Esophagus muscularis mucosa (tissue), 4 donors: ENCODE measurements at regions not wholly inside any gene's neighbourhood (a gene's known extent, or its start where the extent isn't known, plus 50 kb on each side); places are given as distances from the start of the nearest gene placed in this dataset.

Source experiments
- EP300 ChIP-seq: sonication (generic); formaldehyde crosslinking; IDR thresholded peaks from one replicate; pipeline ENCODE4 v1.6.1; 2017; ENCODE audit warnings: antibody characterized with exemption
- POLR2A ChIP-seq: fragments of 450-650 bp; IDR thresholded peaks from one replicate; pipeline ENCODE4 v1.6.1; 2017; ENCODE audit warnings: antibody characterized with exemption, moderate library complexity, mild to moderate bottlenecking, low read depth
- POLR2AphosphoS5 ChIP-seq, 2 donors: sonication (generic); formaldehyde crosslinking; IDR thresholded peaks; one replicate each; pipeline ENCODE4 v1.6.1; 2017; ENCODE audit warnings: antibody characterized with exemption in 2 of 2
- TF ChIP-seq, protein P1 (sequence below), 3 experiments: fragments of 200-600 bp in 2 of 3; fragments of 450-650 bp in 1 of 3; sonication (generic) in 2 of 3; IDR thresholded peaks; one replicate each; pipeline ENCODE4 v1.5.1; 2017 to 2019; ENCODE audit warnings: antibody characterized with exemption in 3 of 3, mild to moderate bottlenecking in 2 of 3, moderate library complexity in 1 of 3

DNA sequence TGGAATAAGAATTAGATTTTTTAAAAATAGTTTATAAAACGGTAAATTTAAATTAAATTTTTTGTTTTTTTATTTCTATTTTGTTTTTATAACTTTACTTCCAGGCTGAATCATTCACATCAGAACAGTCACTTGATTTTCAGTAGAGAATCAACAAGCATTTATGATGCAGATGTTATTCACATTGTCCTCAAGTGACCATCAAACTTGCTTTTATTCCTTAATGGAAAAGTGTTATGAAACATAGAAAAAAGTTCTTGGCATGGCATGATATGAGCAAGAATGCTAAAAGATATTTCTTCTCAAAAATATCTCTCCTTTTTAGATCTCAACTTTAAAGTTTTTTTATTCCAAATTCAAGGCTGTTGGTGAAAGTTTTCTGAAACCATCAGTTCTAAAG, 70.9 kb upstream of the TGFBR2 start:
- TF ChIP-seq POLR2AphosphoS5 (IDR thresholded peaks at IDR 0.05) (no peak), POLR2A (no peak), EP300 (no peak)
- TF ChIP-seq, protein P1, sequence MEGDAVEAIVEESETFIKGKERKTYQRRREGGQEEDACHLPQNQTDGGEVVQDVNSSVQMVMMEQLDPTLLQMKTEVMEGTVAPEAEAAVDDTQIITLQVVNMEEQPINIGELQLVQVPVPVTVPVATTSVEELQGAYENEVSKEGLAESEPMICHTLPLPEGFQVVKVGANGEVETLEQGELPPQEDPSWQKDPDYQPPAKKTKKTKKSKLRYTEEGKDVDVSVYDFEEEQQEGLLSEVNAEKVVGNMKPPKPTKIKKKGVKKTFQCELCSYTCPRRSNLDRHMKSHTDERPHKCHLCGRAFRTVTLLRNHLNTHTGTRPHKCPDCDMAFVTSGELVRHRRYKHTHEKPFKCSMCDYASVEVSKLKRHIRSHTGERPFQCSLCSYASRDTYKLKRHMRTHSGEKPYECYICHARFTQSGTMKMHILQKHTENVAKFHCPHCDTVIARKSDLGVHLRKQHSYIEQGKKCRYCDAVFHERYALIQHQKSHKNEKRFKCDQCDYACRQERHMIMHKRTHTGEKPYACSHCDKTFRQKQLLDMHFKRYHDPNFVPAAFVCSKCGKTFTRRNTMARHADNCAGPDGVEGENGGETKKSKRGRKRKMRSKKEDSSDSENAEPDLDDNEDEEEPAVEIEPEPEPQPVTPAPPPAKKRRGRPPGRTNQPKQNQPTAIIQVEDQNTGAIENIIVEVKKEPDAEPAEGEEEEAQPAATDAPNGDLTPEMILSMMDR (IDR thresholded peaks at IDR 0.05): no peak
